ENCODE measurements at regions not wholly inside any gene's neighbourhood (a gene's known extent, or its start where the extent isn't known, plus 50 kb on each side); places are given as distances from the start of the nearest gene placed in this dataset.
"Not testable (repeated sequence)": the region's sequence is repeated elsewhere in the genome, so short reads cannot be mapped to it uniquely, and the experiment has no call there.

- DNase-seq (ENCODE audit: extremely low read depth, low read depth): no peak
These were observed 83.6 kb upstream of the ZNF423 start for GRCh38 chr16:49939495-49939894.

DNA sequence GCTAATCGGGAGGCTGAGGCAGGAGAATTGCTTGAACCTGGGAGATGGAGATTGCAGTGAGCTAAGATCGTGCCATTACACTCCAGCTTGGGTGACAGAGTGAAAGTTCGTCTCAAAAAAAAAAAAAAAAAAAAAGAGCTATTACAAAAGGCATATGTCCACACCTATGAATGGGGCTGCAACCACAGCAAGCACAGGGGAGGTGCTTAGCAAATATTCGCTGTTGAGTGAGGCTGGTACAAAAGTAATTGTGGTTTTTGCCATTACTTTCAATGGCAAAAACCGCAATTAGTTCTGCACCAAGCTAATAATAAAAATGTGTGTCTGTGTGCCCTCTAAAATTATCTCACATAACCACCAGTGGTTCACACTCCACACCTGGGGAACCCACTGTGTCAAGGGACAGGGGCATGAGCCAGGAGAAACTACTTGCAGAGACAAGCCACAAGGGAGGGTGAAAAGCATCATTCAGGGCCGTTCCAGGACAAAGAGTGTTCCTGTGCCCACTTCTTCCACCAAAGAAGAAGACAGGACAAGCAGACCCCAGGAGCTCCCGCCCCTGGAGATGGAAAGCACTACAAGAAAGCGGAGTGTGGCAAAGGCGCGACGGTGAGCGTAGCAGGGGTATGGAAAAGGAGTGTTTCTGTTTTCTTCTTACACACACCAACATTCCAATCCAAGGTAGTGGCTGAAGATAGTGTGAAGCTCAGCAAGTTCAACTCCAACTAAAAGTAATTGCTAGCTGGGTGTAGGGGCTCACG is 84.4 kb upstream of the CNEP1R1 start:
- DNase-seq (ENCODE audit: extremely low read depth, low read depth): no peak

- DNase-seq (ENCODE audit: extremely low read depth, low read depth): no peak
These were observed 80.8 kb upstream of the CNEP1R1 start for GRCh38 chr16:49944221-49944620.

GRCh38 chr16:49947907-49948678 is 76.9 kb upstream of the CNEP1R1 start:
- no peak for DNase-seq (ENCODE audit: extremely low read depth, low read depth)

- DNase-seq (ENCODE audit: extremely low read depth, low read depth): no peak
These were observed 73.3 kb upstream of the CNEP1R1 start for GRCh38 chr16:49951574-49952195.

GRCh38 chr16:49952386-49952785 is 72.6 kb upstream of the CNEP1R1 start:
- no peak for DNase-seq (ENCODE audit: extremely low read depth, low read depth)

GRCh38 chr16:49953090-49953489 is 71.9 kb upstream of the CNEP1R1 start:
- no peak for DNase-seq (ENCODE audit: extremely low read depth, low read depth)

GRCh38 chr16:49955858-49956257 is 69.2 kb upstream of the CNEP1R1 start:
- DNase-seq (ENCODE audit: extremely low read depth, low read depth): no peak

GRCh38 chr16:49956915-49957314 is 68.1 kb upstream of the CNEP1R1 start:
- DNase-seq (ENCODE audit: extremely low read depth, low read depth): no peak

- DNase-seq (ENCODE audit: extremely low read depth, low read depth): no peak
These were observed 66.6 kb upstream of the CNEP1R1 start for GRCh38 chr16:49958448-49958847.

DNA sequence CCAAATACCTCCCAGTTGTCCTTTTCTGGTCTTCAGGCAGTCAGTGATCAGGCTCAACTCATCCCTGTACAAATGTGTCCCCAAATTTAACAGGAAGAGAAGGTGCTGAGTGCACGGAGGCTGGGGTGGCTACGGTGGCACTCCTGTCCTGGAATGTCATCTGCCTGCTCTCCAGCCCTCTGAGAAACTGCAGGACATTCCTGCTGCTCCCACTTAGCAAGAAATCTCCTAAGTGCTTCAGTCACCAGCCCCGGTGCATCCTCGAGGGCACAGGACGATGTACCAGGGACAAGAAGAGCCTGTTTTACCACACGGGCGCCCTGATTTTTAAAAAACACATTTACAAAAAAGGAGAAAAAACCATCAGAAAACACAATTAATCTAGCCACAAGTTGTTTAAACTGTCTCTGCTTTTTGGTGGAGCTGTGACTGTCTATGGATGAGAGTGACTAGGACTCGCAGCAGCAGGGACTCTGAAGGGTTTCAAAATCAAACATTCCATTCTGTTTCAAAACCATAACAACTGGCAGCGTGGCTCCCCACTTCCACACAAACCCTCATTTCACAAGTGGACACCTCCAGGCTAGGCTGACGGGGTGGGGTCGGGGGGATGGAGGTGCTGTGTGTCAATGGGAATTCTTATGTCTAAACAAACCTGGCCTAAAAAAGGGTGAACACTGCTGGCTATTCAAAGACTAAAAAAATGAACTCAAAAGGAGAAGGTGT is 65.3 kb upstream of the CNEP1R1 start:
- no peak for DNase-seq (ENCODE audit: extremely low read depth, low read depth)

- no peak for DNase-seq (ENCODE audit: extremely low read depth, low read depth)
These were observed 63.9 kb upstream of the CNEP1R1 start for GRCh38 chr16:49961089-49961488.

DNA sequence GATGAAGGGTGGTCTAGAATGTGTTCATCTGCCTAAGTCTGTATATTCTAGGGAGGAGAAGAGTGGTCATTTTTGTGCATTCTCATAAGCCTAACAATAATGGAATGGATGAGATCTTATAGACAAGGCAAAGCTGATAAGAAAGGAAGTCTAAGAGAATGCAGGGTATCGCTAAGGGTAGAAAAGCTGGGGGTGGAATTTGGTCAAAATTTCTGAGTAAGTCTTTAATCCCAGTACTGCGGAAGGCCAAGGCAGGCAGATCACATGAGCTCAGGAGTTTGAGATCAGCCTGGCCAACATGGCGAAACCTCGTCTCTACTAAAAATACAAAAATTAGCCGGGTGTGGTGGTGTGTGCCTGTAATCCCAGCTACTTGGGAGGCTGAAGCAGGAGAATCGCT is 62.5 kb upstream of the CNEP1R1 start:
- DNase-seq (ENCODE audit: extremely low read depth, low read depth): not testable (repeated sequence)

DNA sequence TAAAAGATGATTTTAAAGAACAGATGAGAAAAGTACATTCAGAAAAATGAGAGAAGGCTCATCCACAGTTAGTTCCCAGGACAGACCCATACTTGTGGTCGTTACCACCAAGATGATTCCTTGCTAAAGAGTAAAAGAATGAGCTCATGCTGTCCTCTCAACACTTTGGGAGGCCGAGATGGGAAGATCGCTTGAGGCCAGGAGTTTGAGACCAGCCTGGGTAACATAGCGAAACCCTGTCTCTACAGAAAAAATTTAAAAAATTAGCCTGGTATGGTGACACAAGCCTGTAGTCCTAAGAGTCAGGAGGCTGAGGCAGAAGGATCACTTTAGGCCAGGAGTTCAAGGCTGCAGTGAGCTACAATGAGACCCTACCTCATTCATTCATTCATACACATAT is 60.7 kb upstream of the CNEP1R1 start:
- no peak for DNase-seq (ENCODE audit: extremely low read depth, low read depth)

DNA sequence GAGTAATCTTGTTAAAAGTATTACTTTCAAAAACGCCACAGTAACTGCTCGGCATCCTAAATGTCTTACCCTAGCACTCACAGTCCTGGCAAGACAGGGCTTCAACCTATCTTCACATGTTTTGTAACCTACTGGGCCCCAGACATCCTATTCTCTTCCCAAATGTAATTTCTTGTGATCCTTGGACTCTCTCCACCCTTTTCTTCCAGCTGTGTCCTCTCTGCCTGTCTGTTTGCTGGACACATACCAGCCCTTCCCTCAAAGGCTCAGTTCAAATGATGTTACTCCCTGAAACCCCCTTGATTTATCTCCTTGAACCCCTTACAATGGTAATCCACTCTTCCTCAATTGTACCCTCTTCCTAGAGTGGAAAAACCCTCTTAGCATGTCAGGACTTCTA is 60.1 kb upstream of the CNEP1R1 start:
- DNase-seq (ENCODE audit: extremely low read depth, low read depth): no peak

GRCh38 chr16:49967012-49967559 is 57.9 kb upstream of the CNEP1R1 start:
- no peak for DNase-seq (ENCODE audit: extremely low read depth, low read depth)

DNA sequence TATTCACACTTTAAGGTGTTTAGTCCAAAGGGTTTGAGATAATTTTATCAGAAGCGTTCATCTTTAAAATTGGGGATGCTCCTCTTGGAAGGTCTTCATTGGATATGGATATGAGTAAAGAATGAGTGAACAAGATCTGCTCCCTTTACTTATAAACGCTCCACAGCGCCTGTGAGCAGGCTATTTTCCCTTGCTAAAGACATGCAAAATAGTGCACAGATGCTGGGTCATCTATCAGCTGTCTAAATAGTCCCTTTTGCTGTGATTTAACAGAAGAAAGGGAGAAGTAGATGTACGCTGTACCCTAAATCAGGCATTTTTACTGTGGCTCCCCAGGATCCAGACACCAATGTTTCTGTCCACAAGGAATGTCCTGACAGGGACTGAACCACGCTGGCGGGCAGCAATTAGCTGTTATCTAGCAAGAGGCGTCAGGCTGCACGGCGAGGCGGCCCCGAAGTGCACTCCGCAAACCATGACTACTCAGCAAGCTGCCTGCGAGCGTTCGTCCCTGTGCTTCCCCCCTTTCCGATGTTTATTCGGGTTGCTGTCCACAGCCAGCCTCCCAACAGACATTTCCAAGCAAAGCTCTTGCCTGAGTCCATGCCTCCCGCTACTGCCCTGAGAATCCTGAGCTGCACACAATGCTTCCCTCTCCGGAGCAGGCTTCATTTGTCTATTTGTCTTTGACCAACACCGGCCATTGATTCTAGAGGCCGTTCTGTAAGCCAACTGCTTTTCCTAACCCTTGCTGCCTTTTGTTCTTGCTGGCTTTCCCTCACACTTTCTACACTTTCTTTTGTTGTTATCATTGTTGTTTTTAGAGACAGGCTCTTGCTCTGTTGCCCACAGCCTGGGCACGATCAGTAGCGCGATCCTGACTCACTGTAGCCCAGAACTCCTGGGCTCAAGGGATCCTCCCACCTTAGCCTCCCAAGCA is 55.7 kb upstream of the CNEP1R1 start:
- no peak for DNase-seq (ENCODE audit: extremely low read depth, low read depth)

GRCh38 chr16:49970797-49971431 is 54.1 kb upstream of the CNEP1R1 start:
- DNase-seq (ENCODE audit: extremely low read depth, low read depth): no peak

- no peak for DNase-seq (ENCODE audit: extremely low read depth, low read depth)
These were observed 52.7 kb upstream of the CNEP1R1 start for GRCh38 chr16:49972280-49972679.
